ENCODE measurements at regions not wholly inside any gene's neighbourhood (a gene's known extent, or its start where the extent isn't known, plus 50 kb on each side); places are given as distances from the start of the nearest gene placed in this dataset.

DNA sequence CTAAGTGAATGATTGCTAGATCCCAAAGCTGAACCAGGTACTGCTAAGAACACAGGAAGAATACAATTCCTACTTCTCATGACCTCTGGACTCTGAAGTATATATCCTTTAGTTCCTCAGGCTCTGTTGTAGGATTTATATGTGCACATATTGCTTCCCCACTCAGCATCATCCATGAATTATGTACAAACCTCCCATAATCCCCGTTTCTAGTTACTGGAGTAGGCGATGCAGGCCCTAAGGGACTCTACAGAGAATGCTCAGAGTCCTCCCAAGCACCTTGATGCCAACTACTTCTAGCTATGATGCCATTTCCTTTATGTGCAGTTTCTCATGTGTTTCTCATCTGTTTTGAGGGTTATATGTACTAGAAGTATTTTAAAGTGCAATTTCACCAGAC, 154.9 kb upstream of the EPHA7 start:
- Histone ChIP-seq H3K27ac (no peak overlapping the region), H3K9ac (no peak overlapping the region), H3K27me3 (no peaks in the 10 kb centered on the region), H3K4me1 (peaks cover 20% of the 10 kb centered on the region), H3K4me3 (no peak overlapping the region), H3K36me3 (no peaks in the 10 kb centered on the region), H3K79me2 (ENCODE audit: low read depth) (no peaks in the 10 kb centered on the region), H4K20me1 (ENCODE audit: low read depth) (no peaks in the 10 kb centered on the region), H3K9me3 (ENCODE audit: low read depth) (no peaks in the 10 kb centered on the region), H3K4me2 (no peak overlapping the region), H2AFZ (replicated peaks) (no peak overlapping the region), H3F3A (ENCODE audit: low read depth) (no peaks in the 10 kb centered on the region)
- H3K4me1 Mint-ChIP-seq: peaks cover 42% of the 10 kb centered on the region
- TF ChIP-seq EZH2phosphoT487 (IDR thresholded peaks at IDR 0.05): no peak
- TF ChIP-seq, protein P1, sequence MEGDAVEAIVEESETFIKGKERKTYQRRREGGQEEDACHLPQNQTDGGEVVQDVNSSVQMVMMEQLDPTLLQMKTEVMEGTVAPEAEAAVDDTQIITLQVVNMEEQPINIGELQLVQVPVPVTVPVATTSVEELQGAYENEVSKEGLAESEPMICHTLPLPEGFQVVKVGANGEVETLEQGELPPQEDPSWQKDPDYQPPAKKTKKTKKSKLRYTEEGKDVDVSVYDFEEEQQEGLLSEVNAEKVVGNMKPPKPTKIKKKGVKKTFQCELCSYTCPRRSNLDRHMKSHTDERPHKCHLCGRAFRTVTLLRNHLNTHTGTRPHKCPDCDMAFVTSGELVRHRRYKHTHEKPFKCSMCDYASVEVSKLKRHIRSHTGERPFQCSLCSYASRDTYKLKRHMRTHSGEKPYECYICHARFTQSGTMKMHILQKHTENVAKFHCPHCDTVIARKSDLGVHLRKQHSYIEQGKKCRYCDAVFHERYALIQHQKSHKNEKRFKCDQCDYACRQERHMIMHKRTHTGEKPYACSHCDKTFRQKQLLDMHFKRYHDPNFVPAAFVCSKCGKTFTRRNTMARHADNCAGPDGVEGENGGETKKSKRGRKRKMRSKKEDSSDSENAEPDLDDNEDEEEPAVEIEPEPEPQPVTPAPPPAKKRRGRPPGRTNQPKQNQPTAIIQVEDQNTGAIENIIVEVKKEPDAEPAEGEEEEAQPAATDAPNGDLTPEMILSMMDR (IDR thresholded peaks at IDR 0.05): no peak
- no peak overlapping the region for H3K4me3 Mint-ChIP-seq
- H3K27me3 Mint-ChIP-seq (ENCODE audit: insufficient read depth, low read depth): no peaks in the 10 kb centered on the region
- no peak for DNase-seq (ENCODE audit: low spot score)
- peak overlapping the region; percentile 44 for H3K27ac Mint-ChIP-seq
- H3K9me3 Mint-ChIP-seq: no peaks in the 10 kb centered on the region
- H3K36me3 Mint-ChIP-seq: no peaks in the 10 kb centered on the region

DNA sequence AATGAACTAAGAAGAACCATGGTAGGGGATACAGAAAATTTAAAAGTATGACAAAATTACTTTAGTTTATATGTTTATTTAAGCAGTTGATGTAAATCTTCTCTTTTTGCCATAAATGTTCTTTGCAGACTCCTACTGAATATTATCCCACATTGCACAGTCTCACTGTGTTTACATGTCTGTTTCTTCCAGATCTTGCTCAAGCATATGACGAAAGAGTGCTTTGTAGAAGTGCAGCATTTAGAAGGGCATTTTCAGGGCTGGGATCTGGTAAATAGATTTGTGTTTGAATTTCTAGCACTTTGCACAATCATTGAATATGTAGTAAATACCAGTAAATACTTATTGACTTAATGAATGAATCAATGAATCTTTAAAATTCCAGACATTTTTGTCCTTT, 152.0 kb upstream of the EPHA7 start:
- H3K9me3 Mint-ChIP-seq: no peaks in the 10 kb centered on the region
- no peak for TF ChIP-seq EZH2phosphoT487 (IDR thresholded peaks at IDR 0.05)
- TF ChIP-seq, protein P1 (IDR thresholded peaks at IDR 0.05): no peak
- no peak for TF ChIP-seq EZH2 (IDR thresholded peaks at IDR 0.05)
- Histone ChIP-seq H3K36me3 (no peaks in the 10 kb centered on the region), H3K79me2 (ENCODE audit: low read depth) (no peaks in the 10 kb centered on the region), H3K27ac (no peak overlapping the region), H3K27me3 (no peaks in the 10 kb centered on the region), H2AFZ (replicated peaks) (no peak overlapping the region), H3K9me3 (ENCODE audit: low read depth) (no peaks in the 10 kb centered on the region), H3K9ac (no peak overlapping the region), H3K4me3 (no peak overlapping the region), H3K4me1 (peaks cover 10% of the 10 kb centered on the region), H3F3A (ENCODE audit: low read depth) (no peaks in the 10 kb centered on the region), H3K4me2 (no peak overlapping the region), H4K20me1 (ENCODE audit: low read depth) (no peaks in the 10 kb centered on the region)
- H3K27me3 Mint-ChIP-seq (ENCODE audit: insufficient read depth, low read depth): no peaks in the 10 kb centered on the region
- no peak overlapping the region for H3K4me3 Mint-ChIP-seq
- H3K36me3 Mint-ChIP-seq: no peaks in the 10 kb centered on the region
- H3K4me1 Mint-ChIP-seq: peaks cover 61% of the 10 kb centered on the region
- H3K27ac Mint-ChIP-seq: no peak overlapping the region
- DNase-seq (ENCODE audit: low spot score): no peak

DNA sequence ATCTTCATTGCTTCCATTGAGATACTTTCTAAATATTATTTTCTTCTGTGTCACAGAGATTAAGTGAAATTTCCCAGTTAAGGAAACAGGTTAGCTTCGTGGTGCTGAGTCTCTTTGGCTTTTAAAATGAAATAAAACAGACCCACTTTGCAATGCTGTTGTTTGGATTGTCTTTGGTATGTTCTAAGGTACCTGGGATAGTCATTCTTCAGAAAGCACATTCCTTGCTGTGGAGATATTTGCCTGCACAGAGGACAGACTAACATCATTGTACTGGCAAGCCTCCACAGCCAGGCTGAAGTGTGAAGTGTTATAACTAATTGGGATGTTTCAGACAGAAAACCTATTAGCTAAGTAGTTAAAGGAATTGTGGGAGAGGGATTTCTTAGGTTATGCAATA, 148.8 kb upstream of the EPHA7 start:
- Histone ChIP-seq H3K4me3 (no peak overlapping the region), H3K4me2 (no peak overlapping the region), H3K36me3 (no peaks in the 10 kb centered on the region), H3K27me3 (no peaks in the 10 kb centered on the region), H3K9ac (no peak overlapping the region), H3K9me3 (ENCODE audit: low read depth) (no peaks in the 10 kb centered on the region), H3K4me1 (no peaks in the 10 kb centered on the region), H4K20me1 (ENCODE audit: low read depth) (no peaks in the 10 kb centered on the region), H3F3A (ENCODE audit: low read depth) (no peaks in the 10 kb centered on the region), H2AFZ (replicated peaks) (no peak overlapping the region), H3K27ac (no peak overlapping the region), H3K79me2 (ENCODE audit: low read depth) (no peaks in the 10 kb centered on the region)
- Mint-ChIP-seq H3K36me3 (no peaks in the 10 kb centered on the region), H3K27me3 (ENCODE audit: insufficient read depth, low read depth) (no peaks in the 10 kb centered on the region), H3K4me1 (peaks cover 41% of the 10 kb centered on the region), H3K27ac (no peak overlapping the region), H3K4me3 (no peak overlapping the region), H3K9me3 (peaks cover 8% of the 10 kb centered on the region)
- no peak for TF ChIP-seq EZH2 (IDR thresholded peaks at IDR 0.05)
- TF ChIP-seq EZH2phosphoT487 (IDR thresholded peaks at IDR 0.05): no peak
- no peak for DNase-seq (ENCODE audit: low spot score)

DNA sequence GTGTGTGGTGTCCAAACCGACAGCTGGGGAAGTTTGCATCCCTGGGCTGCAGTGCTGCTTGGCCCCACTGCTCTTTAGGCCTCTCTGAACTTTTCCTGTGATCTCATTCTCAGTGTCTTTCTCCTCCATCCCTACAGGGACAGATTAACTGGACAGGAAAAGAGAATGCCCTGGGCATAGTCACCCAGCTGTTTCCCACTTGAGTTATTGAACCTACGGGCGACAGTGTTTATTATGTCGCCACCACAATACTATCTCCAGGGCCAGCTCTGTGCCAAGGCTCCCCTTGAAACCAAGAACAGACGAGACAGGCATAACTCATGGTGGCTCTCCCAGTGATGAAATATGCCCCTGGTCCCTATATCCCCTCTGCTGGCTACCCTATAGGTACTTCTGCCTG, 147.8 kb upstream of the EPHA7 start:
- TF ChIP-seq, protein P1 (IDR thresholded peaks at IDR 0.05): no peak
- no peak for TF ChIP-seq EZH2 (IDR thresholded peaks at IDR 0.05)
- no peak for TF ChIP-seq EZH2phosphoT487 (IDR thresholded peaks at IDR 0.05)
- no peak overlapping the region for H3K27ac ChIP-seq
- H3K4me1 ChIP-seq: no peaks in the 10 kb centered on the region
- no peaks in the 10 kb centered on the region for H3K9me3 ChIP-seq (ENCODE audit: low read depth)
- no peaks in the 10 kb centered on the region for H3K79me2 ChIP-seq (ENCODE audit: low read depth)
- peaks cover 39% of the 10 kb centered on the region for H3K4me1 Mint-ChIP-seq
- no peak overlapping the region for H3K4me2 ChIP-seq
- no peak overlapping the region for H3K9ac ChIP-seq
- no peaks in the 10 kb centered on the region for H4K20me1 ChIP-seq (ENCODE audit: low read depth)
- H3K36me3 Mint-ChIP-seq: no peaks in the 10 kb centered on the region
- no peak for DNase-seq (ENCODE audit: low spot score)
- no peak overlapping the region for H3K27ac Mint-ChIP-seq
- H3K4me3 ChIP-seq: no peak overlapping the region
- no peak overlapping the region for H2AFZ ChIP-seq (replicated peaks)
- no peak overlapping the region for H3K4me3 Mint-ChIP-seq
- H3K9me3 Mint-ChIP-seq: peaks cover 8% of the 10 kb centered on the region
- no peaks in the 10 kb centered on the region for H3F3A ChIP-seq (ENCODE audit: low read depth)
- no peaks in the 10 kb centered on the region for H3K36me3 ChIP-seq
- H3K27me3 Mint-ChIP-seq (ENCODE audit: insufficient read depth, low read depth): no peaks in the 10 kb centered on the region
- H3K27me3 ChIP-seq: no peaks in the 10 kb centered on the region

Measured in neural progenitor cell (in vitro differentiated cells).